H9 (cell line): ENCODE measurements at regions not wholly inside any gene's neighbourhood (a gene's known extent, or its start where the extent isn't known, plus 50 kb on each side); places are given as distances from the start of the nearest gene placed in this dataset.

Experiments
- DNase-seq: peaks from one replicate; pipeline ENCODE4 v3.0.0-alpha.2; 2017
- H2AFZ ChIP-seq: one replicate; pipeline ENCODE4 v1.6.1; 2013; ENCODE audit warnings: mild to moderate bottlenecking, low read length, control low read depth, moderate library complexity
- H2AK5ac ChIP-seq: 2 replicates; pipeline ENCODE4 v1.6.1; 2013; ENCODE audit warnings: low read length, control low read depth, mixed read lengths; ENCODE audit not compliant: insufficient read length
- H2BK120ac ChIP-seq: one replicate; pipeline ENCODE4 v1.6.1; 2013; ENCODE audit warnings: low read depth, mild to moderate bottlenecking, low read length, control low read depth, inconsistent platforms; ENCODE audit not compliant: poor library complexity, severe bottlenecking
- H2BK12ac ChIP-seq: 2 replicates; pipeline ENCODE4 v1.6.1; 2013; ENCODE audit warnings: low read length, control low read depth, mixed read lengths, low read depth; ENCODE audit not compliant: insufficient read length
- H2BK15ac ChIP-seq: 2 replicates; pipeline ENCODE4 v1.6.1; 2013; ENCODE audit warnings: low read depth, low read length, control low read depth
- H2BK20ac ChIP-seq: one replicate; pipeline ENCODE4 v1.6.1; 2013; ENCODE audit warnings: low read depth, mild to moderate bottlenecking, low read length, control low read depth, inconsistent platforms; ENCODE audit not compliant: poor library complexity, severe bottlenecking
- H2BK5ac ChIP-seq: 2 replicates; pipeline ENCODE4 v1.6.1; 2013; ENCODE audit warnings: low read length, control low read depth, mixed read lengths; ENCODE audit not compliant: insufficient read length
- H3K14ac ChIP-seq: 2 replicates; pipeline ENCODE4 v1.6.1; 2013; ENCODE audit warnings: low read length, control low read depth; ENCODE audit not compliant: insufficient read depth
- H3K18ac ChIP-seq: 2 replicates; pipeline ENCODE4 v1.6.1; 2013; ENCODE audit warnings: low read depth, mild to moderate bottlenecking, mixed read lengths, low read length, control low read depth; ENCODE audit not compliant: insufficient read length
- H3K23ac ChIP-seq: 2 replicates; pipeline ENCODE4 v1.6.1; 2013; ENCODE audit warnings: low read length, control low read depth, mixed read lengths, low read depth; ENCODE audit not compliant: insufficient read length
- H3K23me2 ChIP-seq: 2 replicates; pipeline ENCODE4 v1.6.1; 2013; ENCODE audit warnings: low read depth, mild to moderate bottlenecking, mixed read lengths, low read length, control low read depth; ENCODE audit not compliant: insufficient read length, poor library complexity, severe bottlenecking
- H3K27ac ChIP-seq: 2 replicates; pipeline ENCODE4 v1.5.1; 2013; ENCODE audit warnings: low read length, control low read depth, mixed read lengths, low read depth; ENCODE audit not compliant: insufficient read length
- H3K27me3 ChIP-seq: 2 replicates; pipeline ENCODE4 v1.6.1; 2013; ENCODE audit warnings: low read length, control low read depth, inconsistent platforms; ENCODE audit not compliant: insufficient read depth
- H3K4ac ChIP-seq: 2 replicates; pipeline ENCODE4 v1.6.1; 2013; ENCODE audit warnings: low read depth, mild to moderate bottlenecking, control low read depth, inconsistent platforms, low read length, moderate library complexity
- H3K4me1 ChIP-seq: 2 replicates; pipeline ENCODE4 v1.6.1; 2013; ENCODE audit warnings: low read length, control low read depth, inconsistent platforms; ENCODE audit not compliant: insufficient read depth
- H3K4me2 ChIP-seq: 2 replicates; pipeline ENCODE4 v1.6.1; 2013; ENCODE audit warnings: low read length, control low read depth, mixed read lengths; ENCODE audit not compliant: insufficient read length, insufficient read depth
- H3K56ac ChIP-seq: 2 replicates; pipeline ENCODE4 v1.6.1; 2013; ENCODE audit warnings: low read depth, mild to moderate bottlenecking, mixed read lengths, low read length, control low read depth; ENCODE audit not compliant: insufficient read length
- H3K79me1 ChIP-seq: 2 replicates; pipeline ENCODE4 v1.6.1; 2013; ENCODE audit warnings: low read depth, mild to moderate bottlenecking, moderate library complexity, low read length, control low read depth, inconsistent platforms; ENCODE audit not compliant: insufficient read depth, poor library complexity, severe bottlenecking
- H3K79me2 ChIP-seq: 2 replicates; pipeline ENCODE4 v1.6.1; 2013; ENCODE audit warnings: low read length, control low read depth, inconsistent platforms; ENCODE audit not compliant: insufficient read depth
- H3K9ac ChIP-seq: 2 replicates; pipeline ENCODE4 v1.6.1; 2013; ENCODE audit warnings: low read length, control low read depth, mixed read lengths; ENCODE audit not compliant: insufficient read length; ENCODE audit errors: extremely low read depth
- H3K9me3 ChIP-seq: one replicate; pipeline ENCODE4 v1.6.1; 2013; ENCODE audit warnings: low read depth, low read length, inconsistent platforms; ENCODE audit not compliant: control insufficient read depth
- H3T11ph ChIP-seq: one replicate; pipeline ENCODE4 v1.6.1; 2013; ENCODE audit warnings: mild to moderate bottlenecking, low read length, control low read depth, inconsistent platforms
- H4K20me1 ChIP-seq: one replicate; pipeline ENCODE4 v1.6.1; 2013; ENCODE audit not compliant: control insufficient read depth, insufficient read length, insufficient read depth
- H4K5ac ChIP-seq: 2 replicates; pipeline ENCODE4 v1.6.1; 2013; ENCODE audit warnings: low read depth, mild to moderate bottlenecking, mixed read lengths, low read length, control low read depth; ENCODE audit not compliant: insufficient read length
- H4K8ac ChIP-seq: replicated peaks from 2 replicates; pipeline ENCODE4 v1.6.1; 2013; ENCODE audit warnings: low read length, control low read depth, mixed read lengths, low read depth; ENCODE audit not compliant: insufficient read length
- H4K91ac ChIP-seq: 2 replicates; pipeline ENCODE4 v1.6.1; 2013; ENCODE audit warnings: low read depth, mild to moderate bottlenecking, moderate library complexity, mixed read lengths, low read length, control low read depth; ENCODE audit not compliant: insufficient read length
- H3K27ac Mint-ChIP-seq, 3 experiments: 2 replicates in 2 of 3; 3 replicates in 1 of 3; pipeline ENCODE4 v1.8.0; 2020 to 2021; ENCODE audit warnings: mixed read lengths in 3 of 3, mild to moderate bottlenecking in 1 of 3, moderate library complexity in 1 of 3
- H3K27me3 Mint-ChIP-seq: 2 replicates; pipeline ENCODE4 v1.8.0; 2021; ENCODE audit warnings: low read depth, mild to moderate bottlenecking, moderate library complexity, mixed read lengths
- H3K36me3 Mint-ChIP-seq, 3 experiments: 2 replicates in 2 of 3; 3 replicates in 1 of 3; pipeline ENCODE4 v1.8.0; 2020 to 2021; ENCODE audit warnings: low read depth in 3 of 3, mixed read lengths in 3 of 3; ENCODE audit not compliant: insufficient read depth in 1 of 3
- H3K4me1 Mint-ChIP-seq, 2 experiments: 2 replicates each; pipeline ENCODE4 v1.8.0; 2020; ENCODE audit warnings: mixed read lengths in 2 of 2
- H3K4me3 Mint-ChIP-seq, 2 experiments: 2 replicates in 1 of 2; 3 replicates in 1 of 2; pipeline ENCODE4 v1.8.0; 2020 to 2021; ENCODE audit warnings: mild to moderate bottlenecking in 2 of 2, mixed read lengths in 2 of 2, moderate library complexity in 1 of 2
- H3K9me3 Mint-ChIP-seq, 2 experiments: 2 replicates in 1 of 2; 3 replicates in 1 of 2; pipeline ENCODE4 v1.8.0; 2020; ENCODE audit warnings: mild to moderate bottlenecking in 2 of 2, mixed read lengths in 2 of 2, moderate library complexity in 1 of 2
- CTCF ChIP-seq: fragments of 200-600 bp; sonication (generic); conservative IDR thresholded peaks from 3 replicates; pipeline ENCODE4 v1.8.0; 2021; ENCODE audit warnings: antibody characterized with exemption, mild to moderate bottlenecking
- whole genome bisulfite sequencing: extraction: QIAGEN DNeasy Blood & Tissue Kit; methylation state at CpG from one replicate; pipeline ENCODE4 v1.1.7; 2013; ENCODE audit warnings: missing lambda C conversion rate, low lambda C conversion rate, mixed read lengths; ENCODE audit not compliant: insufficient read length; ENCODE audit errors: extremely low coverage; 5-methylcytosine and 5-hydroxymethylcytosine counted together

GRCh38 chr2:23256643-23257042 is 128.3 kb upstream of the KLHL29 start:
- Histone ChIP-seq H3K4me1 (no peaks in the 10 kb centered on the region), H3K23ac (no peak overlapping the region), H3K23me2 (no peaks in the 10 kb centered on the region), H4K20me1 (no peaks in the 10 kb centered on the region), H2BK15ac (no peak overlapping the region), H3T11ph (no peak overlapping the region), H3K9me3 (no peaks in the 10 kb centered on the region), H4K5ac (no peak overlapping the region), H3K27me3 (no peaks in the 10 kb centered on the region), H4K8ac (no peak overlapping the region), H3K79me1 (no peaks in the 10 kb centered on the region), H3K56ac (no peak overlapping the region), H3K9ac (no peak overlapping the region), H3K27ac (no peak overlapping the region), H3K4ac (no peak overlapping the region), H2AFZ (no peak overlapping the region), H3K18ac (no peak overlapping the region), H2BK120ac (no peak overlapping the region), H2BK12ac (no peak overlapping the region), H3K4me2 (no peak overlapping the region), H3K14ac (no peak overlapping the region), H2BK20ac (no peak overlapping the region), H2BK5ac (no peak overlapping the region), H2AK5ac (no peak overlapping the region), H3K79me2 (no peaks in the 10 kb centered on the region), H4K91ac (no peak overlapping the region)
- WGBS, result no CpG with 5 or more reads among the region's 2 CpGs
- Mint-ChIP-seq H3K36me3 (no peaks in the 10 kb centered on the region), H3K27ac (no peak overlapping the region), H3K9me3 (no peaks in the 10 kb centered on the region), H3K4me3 (no peak overlapping the region), H3K4me1 (no peaks in the 10 kb centered on the region), H3K27me3 (no peaks in the 10 kb centered on the region; the same call in none of the 2 replicates)
- DNase-seq, result no peak
- TF ChIP-seq CTCF, result no peak
